ENCODE measurements at regions not wholly inside any gene's neighbourhood (a gene's known extent, or its start where the extent isn't known, plus 50 kb on each side); places are given as distances from the start of the nearest gene placed in this dataset.

DNA sequence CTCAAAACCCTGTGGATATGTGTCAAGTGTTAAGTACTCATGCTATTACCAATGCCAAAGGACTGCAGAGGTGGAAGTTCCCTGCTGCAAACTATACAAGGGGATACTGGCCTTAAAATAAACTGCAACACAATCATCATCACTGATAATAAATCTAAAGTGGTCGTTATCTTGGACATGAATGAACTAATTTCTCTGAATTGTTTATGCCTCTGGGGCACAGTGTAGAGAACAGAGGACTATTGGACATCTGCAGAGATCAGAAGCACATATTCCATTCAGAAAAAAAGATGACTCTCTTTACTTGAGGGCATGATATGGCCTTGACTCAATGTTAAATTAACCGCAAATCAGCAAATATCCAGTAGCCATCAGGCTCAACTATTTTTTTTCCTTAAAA lies 542.6 kb upstream of the IGFBP7 start:
- FAIRE-seq (no peak), ATAC-seq (no peak), DNase-seq (ENCODE audit: low spot score) (no peak)
- in situ Hi-C loops (cut with HindIII; ENCODE audit: extremely low pct_ligation_motif_present, low pct_unique_long_range_greater_than_20kb): no loop called here
- H2AFZ ChIP-seq (ENCODE audit: low read length): no peak overlapping the region
- POLR2A ChIA-PET: no interaction called here
- H3K36me3 ChIP-seq (replicated peaks in 1 of 2; ENCODE audit: control insufficient read depth in 1 of 2, insufficient read depth in 2 of 2, low read length in 2 of 2): no peaks in the 10 kb centered on the region
- H3K4me2 ChIP-seq (ENCODE audit: low read depth, low read length): no peak overlapping the region
- no peaks in the 10 kb centered on the region for H3K9me3 ChIP-seq (ENCODE audit: low read length)
- H3K27me3 ChIP-seq (ENCODE audit: control insufficient read depth in 1 of 2, insufficient read depth in 2 of 2, low read length in 2 of 2): no peaks in the 10 kb centered on the region
- no peaks in the 10 kb centered on the region for H3K4me1 ChIP-seq (ENCODE audit: insufficient read depth, low read length)
- WGBS (ENCODE audit: low lambda C conversion rate): 26% methylated on average over 2 of the region's 2 CpGs
- no peaks in the 10 kb centered on the region for H4K20me1 ChIP-seq (ENCODE audit: insufficient read depth, low read length)
- H3K9ac ChIP-seq (ENCODE audit: insufficient read depth, low read depth, low read length): no peak overlapping the region
- CTCF ChIA-PET (ENCODE audit: low intra/inter-chr PET ratio, low total read pairs): no interaction called here
- no peaks in the 10 kb centered on the region for H3K79me2 ChIP-seq (ENCODE audit: insufficient read depth, low read length)
- TF ChIP-seq SALL2 (CRISPR knock-in tag; IDR thresholded peaks at IDR 0.05): no peak
- TF ChIP-seq ZNF557 (CRISPR knock-in tag; IDR thresholded peaks at IDR 0.05): no peak
- no peak for TF ChIP-seq ZNF232 (CRISPR knock-in tag; IDR thresholded peaks at IDR 0.05; ENCODE audit: borderline replicate concordance)
- no peak for TF ChIP-seq HNRNPK (IDR thresholded peaks at IDR 0.05; ENCODE audit: low read depth, low read length, poor library complexity, severe bottlenecking)
- TF ChIP-seq ZNF878 (CRISPR knock-in tag; IDR thresholded peaks at IDR 0.05): no peak
- TF ChIP-seq, protein P1, sequence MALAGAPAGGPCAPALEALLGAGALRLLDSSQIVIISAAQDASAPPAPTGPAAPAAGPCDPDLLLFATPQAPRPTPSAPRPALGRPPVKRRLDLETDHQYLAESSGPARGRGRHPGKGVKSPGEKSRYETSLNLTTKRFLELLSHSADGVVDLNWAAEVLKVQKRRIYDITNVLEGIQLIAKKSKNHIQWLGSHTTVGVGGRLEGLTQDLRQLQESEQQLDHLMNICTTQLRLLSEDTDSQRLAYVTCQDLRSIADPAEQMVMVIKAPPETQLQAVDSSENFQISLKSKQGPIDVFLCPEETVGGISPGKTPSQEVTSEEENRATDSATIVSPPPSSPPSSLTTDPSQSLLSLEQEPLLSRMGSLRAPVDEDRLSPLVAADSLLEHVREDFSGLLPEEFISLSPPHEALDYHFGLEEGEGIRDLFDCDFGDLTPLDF (CRISPR knock-in tag; IDR thresholded peaks at IDR 0.05): no peak
- no peak for TF ChIP-seq SMAD3 (CRISPR knock-in tag; IDR thresholded peaks at IDR 0.05)
- TF ChIP-seq DNMT1 (CRISPR knock-in tag; IDR thresholded peaks at IDR 0.05): no peak
- no peak for TF ChIP-seq MAF1 (CRISPR knock-in tag; IDR thresholded peaks at IDR 0.05; ENCODE audit: borderline replicate concordance)
- no peak for TF ChIP-seq ZNF180 (CRISPR knock-in tag; IDR thresholded peaks at IDR 0.05; ENCODE audit: borderline replicate concordance, low read depth)
- TF ChIP-seq ZNF564 (CRISPR knock-in tag; IDR thresholded peaks at IDR 0.05): no peak
- TF ChIP-seq ZNF460 (CRISPR knock-in tag; IDR thresholded peaks at IDR 0.05; ENCODE audit: borderline replicate concordance): no peak
- no peak for TF ChIP-seq RFX5 (IDR thresholded peaks at IDR 0.05; ENCODE audit: low read depth, low read length)
- intact Hi-C loops (cut with micrococcal nuclease; ENCODE audit: unreplicated experiment): loop anchor here (5.0 kb wide), 1 partner anchor 1510 kb away; no protein-coding TSS in a partner anchor
- BruUV-seq (replicated peaks): no TSS peak
- no peak overlapping the region for H3K4me3 ChIP-seq (replicated peaks in 1 of 3; ENCODE audit: insufficient read depth in 1 of 3, low read depth in 2 of 3, low read length in 3 of 3)
- H3K27ac ChIP-seq (ENCODE audit: extremely low read length, insufficient read depth, low read length): no peak overlapping the region

All from HepG2 (cell line).